ENCODE measurements at regions not wholly inside any gene's neighbourhood (a gene's known extent, or its start where the extent isn't known, plus 50 kb on each side); places are given as distances from the start of the nearest gene placed in this dataset.
"Not testable (repeated sequence)": the region's sequence is repeated elsewhere in the genome, so short reads cannot be mapped to it uniquely, and the experiment has no call there.

GRCh38 chr2:161480123-161480522, 64.0 kb downstream of the TBR1 start:
- Mint-ChIP-seq H3K4me1 (no peaks in the 10 kb centered on the region), H3K36me3 (ENCODE audit: low read depth) (no peaks in the 10 kb centered on the region), H3K27me3 (ENCODE audit: low read depth, poor library complexity) (no peaks in the 10 kb centered on the region), H3K4me3 (no peak overlapping the region), H3K27ac (no peak overlapping the region), H3K9me3 (peaks cover 27% of the 10 kb centered on the region)
- no peak for TF ChIP-seq CTCF (IDR thresholded peaks at IDR 0.05)
- no peak for DNase-seq

- Mint-ChIP-seq H3K36me3 (ENCODE audit: low read depth) (no peaks in the 10 kb centered on the region), H3K9me3 (peaks cover 20% of the 10 kb centered on the region), H3K4me3 (no peak overlapping the region), H3K4me1 (no peaks in the 10 kb centered on the region), H3K27me3 (ENCODE audit: low read depth, poor library complexity) (peaks cover 3% of the 10 kb centered on the region), H3K27ac (no peak overlapping the region)
- DNase-seq = no peak
- TF ChIP-seq CTCF (IDR thresholded peaks at IDR 0.05) = no peak
Observed at GRCh38 chr2:161481619-161482018, 65.5 kb downstream of the TBR1 start.

- DNase-seq = no peak
Observed at GRCh38 chr2:161484061-161484460, 68.0 kb downstream of the TBR1 start.

GRCh38 chr2:161486111-161486510, 70.0 kb downstream of the TBR1 start:
- H3K4me3 Mint-ChIP-seq = no peak overlapping the region
- no peak for DNase-seq
- H3K9me3 Mint-ChIP-seq = peaks cover 13% of the 10 kb centered on the region
- TF ChIP-seq CTCF (IDR thresholded peaks at IDR 0.05) = no peak
- H3K27me3 Mint-ChIP-seq (ENCODE audit: low read depth, poor library complexity) = peaks cover 3% of the 10 kb centered on the region
- H3K36me3 Mint-ChIP-seq (ENCODE audit: low read depth) = no peaks in the 10 kb centered on the region
- no peaks in the 10 kb centered on the region for H3K4me1 Mint-ChIP-seq
- H3K27ac Mint-ChIP-seq = no peak overlapping the region

More at GRCh38 chr2:161484061-161484460, 68.0 kb downstream of the TBR1 start:
- H3K4me1 Mint-ChIP-seq = no peaks in the 10 kb centered on the region
- H3K27me3 Mint-ChIP-seq (ENCODE audit: low read depth, poor library complexity) = peaks cover 3% of the 10 kb centered on the region
- H3K27ac Mint-ChIP-seq = no peak overlapping the region
- H3K36me3 Mint-ChIP-seq (ENCODE audit: low read depth) = no peaks in the 10 kb centered on the region
- no peak for TF ChIP-seq CTCF (IDR thresholded peaks at IDR 0.05)
- peaks cover 20% of the 10 kb centered on the region for H3K9me3 Mint-ChIP-seq
- H3K4me3 Mint-ChIP-seq = no peak overlapping the region

GRCh38 chr2:161488131-161488699, 72.1 kb downstream of the TBR1 start:
- Mint-ChIP-seq H3K4me3 (no peak overlapping the region), H3K27ac (no peak overlapping the region), H3K4me1 (no peaks in the 10 kb centered on the region), H3K36me3 (ENCODE audit: low read depth) (no peaks in the 10 kb centered on the region), H3K27me3 (ENCODE audit: low read depth, poor library complexity) (peaks cover 3% of the 10 kb centered on the region), H3K9me3 (no peaks in the 10 kb centered on the region)
- no peak for DNase-seq
- no peak for TF ChIP-seq CTCF (IDR thresholded peaks at IDR 0.05)

GRCh38 chr2:161488879-161489278, 72.8 kb downstream of the TBR1 start:
- no peak overlapping the region for H3K4me3 Mint-ChIP-seq

GRCh38 chr2:161500892-161501610, 85.0 kb downstream of the TBR1 start:
- not testable (repeated sequence) for H3K4me1 Mint-ChIP-seq; H3K4me3 Mint-ChIP-seq; H3K27ac Mint-ChIP-seq; DNase-seq; H3K9me3 Mint-ChIP-seq; H3K36me3 Mint-ChIP-seq (ENCODE audit: low read depth)
- H3K27me3 Mint-ChIP-seq (ENCODE audit: low read depth, poor library complexity) = peaks cover 11% of the 10 kb centered on the region

More at GRCh38 chr2:161488879-161489278, 72.8 kb downstream of the TBR1 start:
- Mint-ChIP-seq H3K27ac (no peak overlapping the region), H3K4me1 (no peaks in the 10 kb centered on the region), H3K27me3 (ENCODE audit: low read depth, poor library complexity) (peaks cover 3% of the 10 kb centered on the region), H3K9me3 (no peaks in the 10 kb centered on the region), H3K36me3 (ENCODE audit: low read depth) (no peaks in the 10 kb centered on the region)
- DNase-seq = no peak
- no peak for TF ChIP-seq CTCF (IDR thresholded peaks at IDR 0.05)

- not testable (repeated sequence) for H3K4me1 Mint-ChIP-seq; H3K36me3 Mint-ChIP-seq (ENCODE audit: low read depth); DNase-seq; H3K27ac Mint-ChIP-seq; H3K4me3 Mint-ChIP-seq; H3K9me3 Mint-ChIP-seq
- H3K27me3 Mint-ChIP-seq (ENCODE audit: low read depth, poor library complexity) = peaks cover 11% of the 10 kb centered on the region
Observed at GRCh38 chr2:161502279-161502678, 86.2 kb downstream of the TBR1 start.

All from nephron progenitor cell (in vitro differentiated cells).